CD4-positive, alpha-beta T cell treated with Interferon alpha-2 for 1 hour (primary cell): ENCODE measurements at regions not wholly inside any gene's neighbourhood (a gene's known extent, or its start where the extent isn't known, plus 50 kb on each side); places are given as distances from the start of the nearest gene placed in this dataset.

Experiments
- DNase-seq, 2 donors: peaks; one replicate each; pipeline ENCODE4 v3.0.0-alpha.2; 2020 to 2022

- no peak for DNase-seq
Observed at GRCh38 chr10:106520698-106521097, 643.8 kb downstream of the SORCS1 start.

GRCh38 chr10:106519376-106520030 lies 645.0 kb downstream of the SORCS1 start:
- no peak for DNase-seq

- no peak for DNase-seq
Observed at GRCh38 chr10:106515206-106515790, 649.2 kb downstream of the SORCS1 start.

- DNase-seq: no peak
Observed at GRCh38 chr10:106513352-106513771, 651.1 kb downstream of the SORCS1 start.

GRCh38 chr10:106511917-106512316 lies 652.6 kb downstream of the SORCS1 start:
- no peak for DNase-seq

- DNase-seq: no peak
Observed at GRCh38 chr10:106508950-106509349, 655.6 kb downstream of the SORCS1 start.

- no peak for DNase-seq
Observed at GRCh38 chr10:106506526-106507283, 657.8 kb downstream of the SORCS1 start.

- DNase-seq: no peak
Observed at GRCh38 chr10:106504536-106504935, 660.0 kb downstream of the SORCS1 start.

- no peak for DNase-seq
Observed at GRCh38 chr10:106502641-106503040, 661.9 kb downstream of the SORCS1 start.

GRCh38 chr10:106500925-106501525 lies 663.5 kb downstream of the SORCS1 start:
- no peak for DNase-seq

- DNase-seq: no peak
Observed at GRCh38 chr10:106500041-106500924, 664.2 kb downstream of the SORCS1 start.

GRCh38 chr10:106499448-106499847 lies 665.1 kb downstream of the SORCS1 start:
- DNase-seq: no peak

- no peak for DNase-seq
Observed at GRCh38 chr10:106498675-106499074, 665.8 kb downstream of the SORCS1 start.

GRCh38 chr10:106495931-106496330 lies 668.6 kb downstream of the SORCS1 start:
- DNase-seq: no peak

GRCh38 chr10:106493751-106494150 lies 670.8 kb downstream of the SORCS1 start:
- DNase-seq: no peak

GRCh38 chr10:106493226-106493625 lies 671.3 kb downstream of the SORCS1 start:
- no peak for DNase-seq

GRCh38 chr10:106487726-106488125 lies 676.8 kb downstream of the SORCS1 start:
- no peak for DNase-seq

GRCh38 chr10:106481598-106482275 lies 682.8 kb downstream of the SORCS1 start:
- DNase-seq: no peak

- no peak for DNase-seq
Observed at GRCh38 chr10:106479636-106480035, 684.9 kb downstream of the SORCS1 start.

GRCh38 chr10:106474876-106475275 lies 689.6 kb downstream of the SORCS1 start:
- no peak for DNase-seq

- DNase-seq: no peak
Observed at GRCh38 chr10:106473129-106473685, 691.3 kb downstream of the SORCS1 start.

- no peak for DNase-seq
Observed at GRCh38 chr10:106467506-106467905, 697.0 kb downstream of the SORCS1 start.
